A673 (cell line): ENCODE measurements at regions not wholly inside any gene's neighbourhood (a gene's known extent, or its start where the extent isn't known, plus 50 kb on each side); places are given as distances from the start of the nearest gene placed in this dataset.

Experiments used
- CTCF ChIP-seq: fragments of 300-800, 200-600 bp; sonication (generic); conservative IDR thresholded peaks from 2 replicates; pipeline ENCODE4 v1.5.1; 2017; ENCODE audit warnings: low read depth, mild to moderate bottlenecking, antibody characterized with exemption, low read length, moderate library complexity, mixed read lengths
- EZH2 ChIP-seq: fragments of 200-600 bp; sonication (generic); IDR thresholded peaks from 2 replicates; pipeline ENCODE4 v1.6.1; 2017; ENCODE audit warnings: borderline replicate concordance, low read depth, mild to moderate bottlenecking, mixed read lengths, antibody characterized with exemption, low read length; ENCODE audit not compliant: poor library complexity, severe bottlenecking

DNA sequence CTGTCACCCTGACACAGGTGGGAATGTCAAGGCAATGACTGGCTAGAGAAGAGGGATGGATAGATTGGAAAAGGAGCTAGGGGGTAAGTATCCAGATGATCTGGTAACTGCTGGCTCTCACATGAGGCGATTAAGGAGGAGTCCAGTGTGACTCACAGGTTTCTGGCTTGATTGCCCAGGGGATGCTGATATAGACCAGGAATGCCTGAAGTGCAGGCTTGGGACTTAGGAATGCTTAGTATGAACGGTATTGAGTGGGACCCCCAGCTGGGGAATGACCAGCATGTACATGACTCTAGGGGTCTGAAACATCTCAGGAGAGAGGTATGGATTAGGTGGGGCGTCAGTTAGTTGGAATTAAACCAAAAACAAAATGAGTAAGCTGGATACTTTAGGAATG is 65.8 kb upstream of the PRPS1 start:
- no peak for TF ChIP-seq CTCF
- TF ChIP-seq EZH2 = no peak
